ENCODE measurements at regions not wholly inside any gene's neighbourhood (a gene's known extent, or its start where the extent isn't known, plus 50 kb on each side); places are given as distances from the start of the nearest gene placed in this dataset.

DNA sequence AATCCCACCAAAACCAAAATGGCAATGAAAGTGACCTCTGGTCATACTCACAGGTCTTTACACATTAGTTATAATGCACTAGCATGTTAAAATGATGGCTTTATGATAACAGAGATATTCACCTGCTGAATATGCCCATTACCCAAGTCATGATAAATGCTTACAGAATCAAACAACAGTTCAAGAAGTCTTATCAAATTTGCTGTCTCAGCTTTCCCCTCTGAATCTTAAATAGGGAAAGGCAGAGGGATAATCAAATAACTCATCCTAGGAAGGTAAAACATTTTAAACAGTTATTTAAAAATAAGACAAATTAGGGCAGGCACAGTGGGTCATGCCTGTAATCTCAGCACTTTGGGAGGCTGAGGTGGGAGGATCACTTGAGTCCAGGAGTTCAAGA lies 52.8 kb upstream of the CRBN start:
- DNase-seq, result no peak
